HG03025 (cell line): ENCODE measurements at regions not wholly inside any gene's neighbourhood (a gene's known extent, or its start where the extent isn't known, plus 50 kb on each side); places are given as distances from the start of the nearest gene placed in this dataset.
"Not testable (repeated sequence)": the region's sequence is repeated elsewhere in the genome, so short reads cannot be mapped to it uniquely, and the experiment has no call there.

Experiments used
- ATAC-seq: cut with Tn5 transposase; IDR thresholded peaks from one replicate; pipeline ENCODE4 v1.9.1; 2021; ENCODE audit warnings: mild to moderate bottlenecking, moderate library complexity; ENCODE audit not compliant: unreplicated experiment, low FRiP score

DNA sequence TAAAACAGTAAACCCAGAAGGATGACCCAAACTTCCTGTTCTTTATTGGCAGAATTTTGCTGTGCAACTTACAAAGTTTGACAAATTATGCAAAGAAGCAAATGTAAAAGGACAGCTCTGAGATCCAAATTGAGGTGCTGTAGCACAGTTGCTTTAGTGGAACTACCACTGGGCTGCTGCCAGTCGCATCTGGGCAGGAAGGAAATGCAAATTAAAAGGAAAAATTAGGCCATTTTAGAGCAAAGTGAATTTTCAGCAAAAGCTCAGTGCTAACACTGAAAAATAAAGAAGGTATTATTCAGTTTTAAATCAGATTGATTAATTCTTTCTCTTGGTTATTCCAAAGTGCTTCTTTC is 104.5 kb downstream of the ZMAT3 start:
- ATAC-seq = peak; percentile 42

DNA sequence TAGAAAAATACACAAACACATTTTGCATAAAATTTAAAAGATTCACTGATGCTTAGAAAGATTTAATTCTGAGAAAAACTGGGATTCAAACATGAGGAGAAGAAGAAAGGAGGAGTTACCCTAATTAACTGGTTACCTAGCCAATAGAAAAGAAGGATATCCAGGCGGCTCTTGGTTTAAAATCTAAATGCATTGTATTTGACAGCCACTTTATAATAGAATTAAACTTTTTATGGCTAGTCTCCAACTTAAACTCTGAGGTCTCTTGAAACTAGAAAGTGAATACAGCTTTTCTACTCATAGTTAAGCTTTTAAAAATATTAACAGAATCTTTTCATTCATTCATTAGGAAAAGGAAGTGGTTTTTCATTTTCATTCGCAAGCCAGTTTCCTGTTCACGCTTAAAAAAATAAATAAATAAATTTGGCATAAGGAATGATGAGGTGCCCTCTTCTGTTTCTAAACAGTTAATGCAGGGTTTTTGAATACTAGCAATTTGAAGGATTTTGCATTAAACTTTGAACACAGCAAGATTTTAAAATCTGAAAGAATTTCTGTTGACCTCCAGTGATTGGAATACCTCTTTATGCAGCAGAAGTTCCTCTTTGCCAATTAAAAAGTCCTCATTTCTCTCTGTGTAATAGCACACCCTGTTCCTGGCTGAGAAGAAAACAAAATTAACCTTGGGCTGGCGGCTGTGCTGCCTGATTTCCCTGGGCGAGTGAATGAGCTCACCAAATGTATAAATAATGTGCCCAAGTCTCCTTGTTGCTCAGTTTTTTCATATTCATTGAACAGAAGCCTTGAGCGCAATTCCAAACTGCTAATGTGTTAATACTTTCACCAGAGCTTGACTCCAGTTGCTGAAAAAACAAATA is 105.1 kb downstream of the ZMAT3 start:
- peak; percentile 26 for ATAC-seq

DNA sequence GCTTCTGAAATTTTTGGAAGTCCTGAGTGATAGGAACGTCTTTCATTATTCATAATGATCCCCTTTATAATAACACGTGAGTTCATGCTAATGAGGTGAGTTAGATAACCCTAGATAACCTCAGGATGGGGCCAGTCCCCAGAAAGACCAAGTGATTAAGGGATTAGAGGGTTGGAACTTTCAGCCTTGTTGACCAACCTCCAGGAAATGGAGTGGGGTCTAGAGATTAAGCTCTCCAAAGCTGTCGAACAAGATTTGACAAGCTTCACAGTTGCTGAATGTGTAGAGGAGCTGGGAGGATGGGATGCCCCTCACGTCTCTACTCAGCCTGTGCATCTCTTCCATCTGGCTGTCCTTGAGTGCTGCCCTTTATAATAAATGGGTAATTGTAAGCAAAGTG is 107.1 kb downstream of the ZMAT3 start:
- ATAC-seq = no peak

DNA sequence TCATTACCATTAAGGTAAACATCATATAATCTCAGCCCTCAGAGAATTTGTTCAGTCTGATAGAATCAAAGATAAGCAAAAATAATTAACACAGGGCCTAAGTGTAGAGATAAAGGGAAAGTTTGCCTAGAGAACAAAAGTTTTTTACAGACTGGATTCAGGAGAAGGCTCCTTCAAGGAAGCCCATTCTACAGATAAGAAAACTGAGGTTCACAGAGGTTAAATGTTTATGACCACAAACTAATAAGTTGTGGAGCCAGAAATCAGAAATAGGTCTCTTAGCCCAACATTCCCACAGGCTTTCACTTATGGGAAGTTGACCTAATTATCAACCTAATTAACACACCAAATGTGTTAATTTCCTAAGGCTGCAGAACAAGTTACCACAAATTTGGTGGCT is 110.7 kb downstream of the ZMAT3 start:
- no peak for ATAC-seq

DNA sequence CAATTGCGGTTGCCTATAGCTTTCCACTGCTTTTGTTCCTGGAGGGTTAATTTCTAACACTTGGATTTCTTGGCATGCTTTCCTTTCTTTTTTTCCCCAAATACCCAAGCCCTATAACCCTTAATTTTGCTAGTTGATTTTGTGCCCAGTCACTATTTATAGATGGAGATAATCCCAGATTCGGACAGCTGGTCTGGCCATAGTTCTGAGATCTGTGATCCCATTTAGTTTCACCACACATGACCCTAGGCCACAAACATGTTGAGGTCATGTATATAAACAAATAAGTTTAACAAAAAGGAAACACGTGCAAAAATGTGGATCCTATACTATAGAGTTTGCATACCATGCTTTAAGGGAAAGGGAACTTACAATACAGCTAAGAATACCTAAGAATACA is 111.4 kb downstream of the ZMAT3 start:
- ATAC-seq = no peak

DNA sequence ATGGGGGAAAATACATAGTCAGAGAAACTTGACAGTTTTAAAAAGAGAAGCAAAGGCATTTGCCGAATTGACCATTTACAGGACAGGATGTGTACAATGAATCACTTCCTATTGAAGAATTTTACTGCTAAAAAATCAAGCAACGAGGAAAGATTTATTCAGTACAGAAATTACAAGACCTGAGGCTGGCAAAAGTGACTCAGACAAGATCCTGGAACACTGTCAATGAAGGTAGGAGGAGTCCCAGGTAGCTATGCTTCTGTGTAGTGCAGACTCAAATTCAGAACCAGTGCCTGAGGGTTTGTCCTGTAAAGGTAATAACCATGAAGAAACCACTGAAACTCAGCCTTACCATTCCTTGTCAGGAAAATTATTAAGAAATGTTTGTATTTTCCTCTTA is 120.9 kb downstream of the ZMAT3 start:
- ATAC-seq = no peak

DNA sequence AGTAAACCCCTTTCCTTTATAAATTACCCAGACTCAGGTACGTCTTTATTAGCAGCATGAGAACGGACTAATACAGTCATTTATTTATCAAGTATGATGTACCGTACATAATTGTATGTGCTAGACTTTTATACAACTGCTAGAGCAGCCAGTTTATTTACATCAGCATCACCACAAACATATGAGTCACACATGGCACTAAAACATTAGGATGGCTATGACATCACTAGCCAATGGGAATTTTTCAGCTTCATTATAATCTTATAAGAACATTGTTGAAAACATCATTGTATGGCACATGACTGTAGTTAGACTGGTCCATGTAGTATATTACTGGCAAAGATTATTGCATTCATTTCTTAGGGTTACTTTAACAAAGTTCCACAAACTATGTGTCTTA is 121.7 kb downstream of the ZMAT3 start:
- ATAC-seq = no peak

DNA sequence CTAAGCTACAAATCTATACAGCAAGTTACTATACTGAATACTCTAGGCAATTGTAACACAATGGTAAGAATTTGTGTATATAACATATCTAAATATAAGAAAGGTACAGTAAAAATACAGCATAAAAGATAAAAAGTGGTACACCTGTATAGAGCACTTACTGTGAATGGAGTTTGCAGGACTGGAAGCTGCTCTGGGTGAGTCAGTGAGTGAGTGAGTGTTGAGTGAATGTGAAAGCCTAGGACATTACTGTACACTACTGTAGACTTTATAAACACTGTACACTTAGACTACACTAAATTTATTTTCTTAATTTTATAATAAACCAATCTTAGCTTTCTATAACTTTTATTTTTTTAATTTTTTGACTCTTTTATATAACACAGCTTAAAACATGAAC is 123.1 kb downstream of the ZMAT3 start:
- no peak for ATAC-seq

DNA sequence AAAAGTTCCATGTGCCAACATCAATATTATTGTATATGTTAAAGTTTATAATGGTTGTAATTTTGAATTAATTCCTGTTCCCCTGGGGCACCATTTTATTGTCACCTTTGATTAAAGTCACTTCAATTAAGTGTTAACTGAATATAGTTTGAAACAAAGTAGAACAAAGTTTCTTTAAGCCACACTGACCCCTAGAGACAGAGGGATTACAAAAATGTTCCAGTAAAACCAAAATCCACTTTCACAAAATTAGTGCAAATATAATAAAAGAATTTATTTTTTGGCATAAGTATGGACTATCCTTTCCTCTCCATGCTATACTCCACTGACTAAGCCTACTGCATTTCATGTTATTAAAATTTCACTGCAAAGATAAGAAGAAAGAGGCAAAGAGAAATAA is 123.9 kb downstream of the ZMAT3 start:
- no peak for ATAC-seq

DNA sequence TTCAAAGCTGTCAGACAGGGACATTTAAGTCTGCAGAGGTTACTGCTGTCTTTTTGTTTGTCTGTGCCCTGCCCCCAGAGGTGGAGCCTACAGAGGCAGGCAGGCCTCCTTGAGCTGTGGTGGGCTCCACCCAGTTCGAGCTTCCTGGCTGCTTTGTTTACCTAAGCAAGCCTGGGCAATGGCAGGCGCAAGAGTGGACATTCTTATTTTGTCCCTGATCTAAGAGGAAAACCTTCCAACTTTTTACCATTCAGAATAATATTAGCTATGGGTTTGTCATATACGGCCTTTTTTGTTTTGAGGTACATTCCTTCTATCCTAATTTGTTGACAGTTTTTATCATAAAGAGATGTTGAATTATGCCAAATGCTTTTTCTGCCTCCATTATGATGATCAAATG is 129.3 kb downstream of the ZMAT3 start:
- ATAC-seq = not testable (repeated sequence)

DNA sequence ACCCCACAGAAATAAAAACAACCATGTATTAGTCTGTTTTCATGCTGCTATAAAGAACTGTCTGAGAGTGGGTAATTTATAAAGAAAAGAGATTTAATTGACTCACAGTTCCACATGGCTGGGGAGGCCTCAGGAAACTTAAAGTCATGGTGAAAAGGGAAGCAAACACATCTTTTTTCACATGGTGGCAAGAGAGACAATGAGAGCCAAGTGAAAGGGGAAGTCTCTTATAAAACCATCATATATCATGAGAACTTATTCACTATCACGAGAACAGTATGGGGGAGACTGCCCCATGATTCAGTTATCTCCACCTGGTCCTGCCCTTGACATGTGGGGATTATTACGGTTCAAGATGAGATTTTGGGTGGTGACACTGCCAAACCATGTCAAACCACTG is 141.5 kb downstream of the ZMAT3 start:
- no peak for ATAC-seq

DNA sequence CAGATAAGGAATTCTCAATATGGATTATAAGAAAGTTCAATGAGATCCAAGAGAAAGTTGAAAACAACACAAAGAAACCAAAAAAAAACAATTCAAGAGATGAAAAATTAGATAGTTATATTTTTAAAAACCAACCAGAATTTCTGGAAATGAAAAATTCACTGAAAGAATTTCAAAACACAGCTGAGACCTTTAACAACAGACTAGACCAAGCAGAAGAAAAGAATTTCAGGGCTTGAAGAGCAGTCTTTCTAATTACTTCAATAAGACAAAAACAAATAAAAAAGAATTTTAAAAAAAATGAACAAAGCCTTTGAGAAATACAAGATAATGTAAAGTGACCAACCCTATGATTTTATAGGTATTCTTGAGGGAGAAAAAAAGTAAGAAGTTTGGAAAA is 155.4 kb downstream of the ZMAT3 start:
- no peak for ATAC-seq

DNA sequence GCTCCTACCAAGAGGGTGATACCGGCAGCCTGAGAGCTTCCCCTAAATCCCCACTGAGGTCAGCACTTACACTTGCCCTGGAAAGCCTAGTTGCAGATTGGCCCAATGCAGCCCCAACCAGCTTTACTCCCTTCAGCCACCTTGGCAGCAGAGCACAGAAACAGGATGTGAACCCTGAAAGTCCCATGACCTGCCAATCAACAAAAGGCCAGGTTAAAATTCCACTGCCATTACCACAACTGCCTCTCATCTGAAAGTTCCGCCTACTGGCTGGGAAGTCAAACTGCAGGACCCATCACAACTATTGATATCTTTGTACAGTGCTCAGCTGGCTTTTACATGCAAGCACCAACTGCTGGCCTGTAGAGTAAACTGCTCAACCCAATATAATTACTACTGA is 156.2 kb downstream of the ZMAT3 start:
- ATAC-seq = no peak

DNA sequence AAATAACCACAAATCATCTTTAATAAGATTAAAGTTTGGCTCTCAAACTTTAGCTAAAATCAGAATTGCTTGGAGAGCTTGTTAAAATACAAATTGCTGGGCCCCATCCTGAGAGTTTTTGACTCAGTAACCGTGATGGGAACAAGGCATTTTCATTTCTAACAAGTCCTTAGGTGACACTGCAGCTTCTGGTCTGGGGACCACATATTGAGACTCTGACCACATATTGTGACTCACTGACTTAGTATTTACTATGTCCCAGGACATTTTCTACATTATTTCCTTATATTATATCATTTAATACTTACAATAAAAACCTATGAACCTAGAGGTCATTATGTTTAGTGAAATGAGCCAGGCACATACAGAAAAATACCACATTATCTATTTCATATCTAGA is 164.5 kb downstream of the ZMAT3 start:
- no peak for ATAC-seq

DNA sequence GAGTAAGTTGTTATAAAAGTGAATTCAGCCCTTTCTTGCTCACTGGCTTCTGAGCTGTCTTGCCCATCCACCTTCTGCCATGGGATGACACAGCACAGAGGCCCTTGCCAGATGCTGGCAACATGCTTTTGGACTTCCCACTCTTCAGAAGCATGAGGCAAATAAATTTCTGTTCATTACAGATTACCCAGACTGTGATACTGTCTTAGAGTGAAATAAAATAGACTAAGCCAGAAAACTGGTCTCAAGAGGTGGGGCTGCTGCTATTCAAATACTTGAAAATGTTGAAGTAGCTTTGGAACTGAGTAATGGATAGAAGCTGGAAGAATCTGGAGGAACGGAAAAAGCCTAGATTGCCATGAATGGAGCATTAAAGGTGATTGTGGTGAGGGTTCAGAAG is 170.4 kb downstream of the ZMAT3 start:
- no peak for ATAC-seq

DNA sequence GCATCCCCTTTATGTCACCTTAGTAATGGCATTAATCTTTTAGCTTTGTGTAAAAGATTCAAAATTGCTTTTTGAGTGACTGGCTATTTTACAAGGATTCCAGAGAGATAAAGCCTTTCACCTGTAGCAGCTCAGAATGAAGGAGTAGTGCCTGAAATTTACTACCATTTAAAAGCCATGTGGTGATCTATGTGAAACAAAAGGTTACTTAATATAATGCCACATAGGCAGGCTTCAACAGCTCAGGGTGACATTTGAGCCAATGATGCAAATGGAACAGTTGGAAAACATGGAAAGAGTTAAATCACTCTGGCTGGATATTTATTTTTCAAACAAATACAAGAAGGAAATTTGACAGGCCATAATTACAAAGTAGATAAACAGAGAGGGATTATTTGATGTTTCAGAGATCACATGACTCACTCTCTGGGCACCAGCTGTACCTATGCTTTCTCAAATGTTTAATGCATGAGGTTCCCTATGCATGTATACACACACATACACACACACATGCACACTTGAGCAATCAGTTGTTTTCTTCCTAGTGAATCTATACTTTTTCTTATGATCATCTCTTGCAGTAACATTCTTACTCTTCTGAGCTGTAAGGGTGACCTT is 171.5 kb downstream of the ZMAT3 start:
- no peak for ATAC-seq

DNA sequence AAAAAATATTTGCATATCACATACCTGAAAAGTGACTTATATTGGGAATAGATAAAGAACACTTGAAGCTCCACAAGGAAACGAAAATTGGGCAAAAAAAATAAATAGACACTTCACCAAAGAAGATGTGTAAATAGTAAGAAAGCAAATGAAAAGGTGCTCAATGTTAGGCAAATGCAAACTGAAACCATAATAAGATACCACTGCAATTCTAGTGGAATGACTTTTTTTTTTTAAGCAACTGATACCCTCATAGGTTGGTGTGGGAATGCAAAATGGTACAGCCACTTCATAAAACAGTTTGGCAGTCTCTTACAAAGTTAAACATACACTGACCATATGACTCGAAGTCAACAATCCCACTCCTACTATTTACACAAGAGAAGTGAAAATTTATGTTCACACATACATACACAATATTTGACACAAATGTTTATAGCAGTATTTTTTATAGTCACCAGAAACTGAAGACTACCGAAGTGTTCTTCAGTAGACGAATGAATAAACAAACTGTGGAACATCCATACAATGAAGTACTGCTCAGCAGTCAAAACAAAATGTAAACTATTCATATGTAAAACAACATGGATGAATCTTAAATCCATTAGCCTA is 176.3 kb downstream of the ZMAT3 start:
- ATAC-seq = no peak
